NCI-H2196 treated with DMSO at 0.1 percent for 48 hours (cell line): ENCODE measurements at regions not wholly inside any gene's neighbourhood (a gene's known extent, or its start where the extent isn't known, plus 50 kb on each side); places are given as distances from the start of the nearest gene placed in this dataset.

Experiments
- DNase-seq: peaks from one replicate; lab custom pipeline; 2025; ENCODE audit not compliant: unreplicated experiment; lab: John Stamatoyannopoulos, UW

- DNase-seq = no peak
These were observed 81.9 kb upstream of the CCDC28A start for GRCh38 chr6:138691595-138692057.

DNA sequence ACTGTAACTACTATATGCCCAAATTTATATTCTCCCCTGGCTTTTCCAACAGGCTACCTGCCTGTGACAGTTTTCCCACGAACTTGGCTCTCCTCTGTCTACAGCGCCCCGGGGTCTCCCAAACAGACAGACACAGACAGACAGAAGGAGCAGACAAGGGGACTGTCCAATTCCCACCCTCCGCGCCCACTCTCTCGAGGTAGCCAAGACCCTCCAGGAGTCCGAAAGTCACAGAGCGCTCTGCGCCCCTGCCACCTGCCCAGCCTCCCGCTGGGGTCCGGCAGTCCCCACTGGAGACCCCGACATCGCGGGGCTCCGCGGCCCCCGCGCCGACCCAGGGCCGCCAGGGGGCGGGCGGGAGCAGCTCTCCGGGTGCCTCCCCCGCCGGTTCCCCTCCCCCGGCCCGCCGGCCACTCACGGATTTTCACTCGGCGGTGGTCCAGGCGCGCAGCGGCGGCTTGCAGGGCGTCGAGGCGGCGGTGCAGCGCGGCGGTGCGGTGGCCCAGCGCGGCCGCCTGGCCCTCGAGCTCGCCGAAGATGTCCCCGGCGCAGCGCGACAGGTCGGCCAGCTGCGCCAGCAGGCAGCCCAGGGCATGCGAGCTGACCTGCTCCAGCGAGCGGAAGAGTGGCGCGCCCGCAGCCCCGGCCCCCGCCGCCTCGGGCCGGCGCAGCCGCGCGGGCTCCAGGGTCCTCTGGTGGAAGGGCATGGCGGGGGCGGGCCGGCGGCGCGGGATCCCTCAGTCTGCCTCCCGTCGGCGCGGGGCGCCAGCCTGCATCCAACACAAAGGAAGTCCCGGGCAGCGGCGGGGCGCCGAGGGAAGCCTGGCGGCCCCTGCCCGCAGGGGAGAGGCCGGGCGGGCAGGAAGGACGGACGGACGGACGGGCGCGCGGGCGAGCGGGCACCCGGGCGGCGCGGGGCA, 81.3 kb upstream of the CCDC28A start:
- peak; percentile 12 for DNase-seq

- peak; percentile 62 for DNase-seq
These were observed 80.3 kb upstream of the CCDC28A start for GRCh38 chr6:138692978-138693909.

DNA sequence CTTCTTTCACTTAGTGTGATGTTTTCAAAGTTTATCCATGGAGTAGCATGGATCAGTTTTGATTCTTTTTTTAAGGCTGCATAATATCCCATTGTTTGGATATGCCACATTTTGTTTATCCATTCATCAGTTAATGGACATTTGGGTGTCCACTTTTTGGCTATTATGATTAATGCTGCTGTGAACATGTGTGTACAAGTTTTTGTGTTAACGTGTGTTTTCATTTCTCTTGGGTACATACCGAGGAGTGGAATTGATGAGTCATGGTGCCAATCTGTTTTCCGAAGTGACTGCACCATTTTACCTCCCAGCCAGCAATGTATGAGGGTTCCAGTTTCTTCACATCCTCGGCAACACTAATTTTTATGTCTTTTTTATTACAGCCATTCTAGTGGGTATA, 78.4 kb upstream of the CCDC28A start:
- DNase-seq = no peak

- DNase-seq = no peak
These were observed 59.1 kb upstream of the CCDC28A start for GRCh38 chr6:138714493-138714892.

GRCh38 chr6:138716013-138716412, 57.6 kb upstream of the CCDC28A start:
- no peak for DNase-seq

GRCh38 chr6:138716971-138717665, 56.5 kb upstream of the CCDC28A start:
- DNase-seq = no peak

DNA sequence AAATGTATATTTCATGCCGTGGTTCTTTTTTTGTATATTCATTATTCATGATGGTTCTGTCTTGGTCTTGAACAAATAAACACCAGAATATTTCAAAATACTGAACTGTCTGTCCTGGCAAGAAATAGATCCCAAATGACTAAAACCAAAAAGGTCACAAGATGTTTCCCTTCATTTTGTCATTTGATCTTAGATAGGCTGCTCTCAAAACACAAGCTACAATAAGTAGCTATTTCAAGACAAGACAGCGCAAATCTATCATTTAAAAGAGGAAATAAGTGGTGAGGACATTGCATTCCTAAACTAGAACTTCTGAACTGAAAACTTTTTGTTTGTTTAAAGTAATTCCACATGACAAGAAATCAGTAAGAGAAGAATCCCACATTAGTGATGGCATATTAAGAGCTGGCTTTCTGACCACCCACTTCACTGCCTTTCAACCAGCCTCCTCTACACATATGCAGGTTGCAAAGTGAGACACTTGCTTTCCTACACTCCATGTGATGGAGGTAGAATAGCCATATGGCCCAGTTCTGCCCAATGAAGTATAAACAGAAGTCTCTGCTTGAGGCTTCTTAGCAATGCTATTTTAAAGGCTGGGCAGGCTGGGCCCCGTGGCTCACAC, 54.4 kb upstream of the CCDC28A start:
- DNase-seq = no peak

DNA sequence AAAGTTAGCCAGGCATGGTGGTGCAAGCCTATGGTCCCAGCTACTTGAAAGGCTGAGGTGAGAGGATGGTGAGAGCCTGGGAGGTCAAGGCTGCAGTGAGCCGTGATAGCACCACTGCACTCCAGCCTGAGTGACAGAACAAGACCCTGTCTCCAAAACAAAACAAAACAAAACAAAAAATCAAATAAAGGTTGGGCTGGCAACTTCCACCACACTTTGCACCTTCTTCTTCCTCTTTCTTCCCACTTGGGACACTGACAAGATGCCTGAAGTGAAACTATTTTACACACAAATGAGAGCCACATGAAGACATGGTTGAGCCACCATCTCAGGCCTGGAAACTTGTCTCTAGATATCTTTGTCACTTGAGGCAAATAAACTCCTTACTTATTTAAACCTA, 53.8 kb upstream of the CCDC28A start:
- no peak for DNase-seq

GRCh38 chr6:138722425-138723371, 50.9 kb upstream of the CCDC28A start:
- DNase-seq = no peak
